ENCODE measurements at regions not wholly inside any gene's neighbourhood (a gene's known extent, or its start where the extent isn't known, plus 50 kb on each side); places are given as distances from the start of the nearest gene placed in this dataset.
A peak's percentile ranks its signal among the peaks of the same experiment; 100 is the strongest.

- Histone ChIP-seq H3K36me3 (ENCODE audit: control insufficient read depth in 2 of 2, insufficient read depth in 1 of 2, low read length in 2 of 2) (no peaks in the 10 kb centered on the region), H3K27ac (ENCODE audit: extremely low read depth, low read depth, low read length) (no peak overlapping the region), H3K4me1 (ENCODE audit: control insufficient read depth, insufficient read depth, low read length) (no peaks in the 10 kb centered on the region), H3K4me3 (ENCODE audit: low read depth, low read length) (no peak overlapping the region), H3K9me3 (ENCODE audit: control insufficient read depth, insufficient read depth, low read depth, low read length) (no peaks in the 10 kb centered on the region)
- ChIA-PET POLR2A (no interaction called here), CTCF (no interaction called here)
- TF ChIP-seq ZNF280D (tag by site-specific recombination; IDR thresholded peaks at IDR 0.05) = no peak
- peak; percentile 42; the same call in 1 of the 2 replicates for TF ChIP-seq ZNF660 (tag by site-specific recombination; IDR thresholded peaks at IDR 0.05)
Measured at GRCh38 chr12:85519163-85519562, 239.1 kb downstream of the ALX1 start.

- ChIA-PET POLR2A (no interaction called here), CTCF (no interaction called here)
- H3K9me3 ChIP-seq (ENCODE audit: control insufficient read depth, insufficient read depth, low read depth, low read length) = no peaks in the 10 kb centered on the region
- no peak overlapping the region for H3K4me3 ChIP-seq (ENCODE audit: low read depth, low read length)
- H3K27ac ChIP-seq (ENCODE audit: extremely low read depth, low read depth, low read length) = no peak overlapping the region
- H3K36me3 ChIP-seq (ENCODE audit: control insufficient read depth in 2 of 2, insufficient read depth in 1 of 2, low read length in 2 of 2) = no peaks in the 10 kb centered on the region
- H3K4me1 ChIP-seq (ENCODE audit: control insufficient read depth, insufficient read depth, low read length) = no peaks in the 10 kb centered on the region
- no peak for TF ChIP-seq ZBTB26 (tag by site-specific recombination; optimal IDR thresholded peaks at IDR 0.05)
- TF ChIP-seq ATF2 (tag by site-specific recombination; IDR thresholded peaks at IDR 0.05; ENCODE audit: low read depth) = peak; percentile 13; the same call in 1 of the 2 replicates
Measured at GRCh38 chr12:85523197-85523596, 243.2 kb downstream of the ALX1 start.

GRCh38 chr12:85527192-85527591 is 247.2 kb downstream of the ALX1 start:
- TF ChIP-seq ZNF514 (tag by site-specific recombination; IDR thresholded peaks at IDR 0.05) = no peak
- no peak for TF ChIP-seq ZNF501 (tag by site-specific recombination; IDR thresholded peaks at IDR 0.05)
- TF ChIP-seq ZNF600 (tag by site-specific recombination; IDR thresholded peaks at IDR 0.05) = no peak
- no peak for TF ChIP-seq ZNF398 (tag by site-specific recombination; IDR thresholded peaks at IDR 0.05)
- TF ChIP-seq ZEB2 (tag by site-specific recombination; IDR thresholded peaks at IDR 0.05) = no peak
- POLR2A ChIA-PET = no interaction called here
- H3K27ac ChIP-seq (ENCODE audit: extremely low read depth, low read depth, low read length) = no peak overlapping the region
- H3K4me1 ChIP-seq (ENCODE audit: control insufficient read depth, insufficient read depth, low read length) = no peaks in the 10 kb centered on the region
- H3K36me3 ChIP-seq (ENCODE audit: control insufficient read depth in 2 of 2, insufficient read depth in 1 of 2, low read length in 2 of 2) = no peaks in the 10 kb centered on the region
- no peaks in the 10 kb centered on the region for H3K9me3 ChIP-seq (ENCODE audit: control insufficient read depth, insufficient read depth, low read depth, low read length)
- CTCF ChIA-PET = no interaction called here
- H3K4me3 ChIP-seq (ENCODE audit: low read depth, low read length) = no peak overlapping the region

GRCh38 chr12:85529896-85530295 is 249.9 kb downstream of the ALX1 start:
- Histone ChIP-seq H3K4me3 (ENCODE audit: low read depth, low read length) (no peak overlapping the region), H3K4me1 (ENCODE audit: control insufficient read depth, insufficient read depth, low read length) (no peaks in the 10 kb centered on the region), H3K9me3 (ENCODE audit: control insufficient read depth, insufficient read depth, low read depth, low read length) (no peaks in the 10 kb centered on the region), H3K36me3 (ENCODE audit: control insufficient read depth in 2 of 2, insufficient read depth in 1 of 2, low read length in 2 of 2) (no peaks in the 10 kb centered on the region), H3K27ac (ENCODE audit: extremely low read depth, low read depth, low read length) (no peak overlapping the region)
- CTCF ChIA-PET = no interaction called here
- POLR2A ChIA-PET = no interaction called here
- TF ChIP-seq ZNF324 (tag by site-specific recombination; IDR thresholded peaks at IDR 0.05) = no peak
- TF ChIP-seq MYNN (tag by site-specific recombination; IDR thresholded peaks at IDR 0.05; ENCODE audit: borderline replicate concordance) = no peak
- no peak for TF ChIP-seq KLF1 (tag by site-specific recombination; IDR thresholded peaks at IDR 0.05)
- no peak for TF ChIP-seq ZNF341 (tag by site-specific recombination; IDR thresholded peaks at IDR 0.05; ENCODE audit: low read depth)
- TF ChIP-seq ZNF114 (tag by site-specific recombination; IDR thresholded peaks at IDR 0.05) = no peak
- no peak for TF ChIP-seq ZNF223 (tag by site-specific recombination; IDR thresholded peaks at IDR 0.05)
- no peak for TF ChIP-seq ZNF529 (tag by site-specific recombination; IDR thresholded peaks at IDR 0.05; ENCODE audit: insufficient replicate concordance)
- no peak for TF ChIP-seq ZSCAN5A (tag by site-specific recombination; IDR thresholded peaks at IDR 0.05)
- no peak for TF ChIP-seq ZNF837 (tag by site-specific recombination; IDR thresholded peaks at IDR 0.05)
- no peak for TF ChIP-seq RBAK (tag by site-specific recombination; IDR thresholded peaks at IDR 0.05)
- no peak for TF ChIP-seq SP2 (tag by site-specific recombination; IDR thresholded peaks at IDR 0.05)
- TF ChIP-seq ZNF24 (tag by site-specific recombination; IDR thresholded peaks at IDR 0.05) = no peak

Data from HEK293 (cell line).